Subcutaneous abdominal adipose tissue (tissue), 5 donors: ENCODE measurements at regions not wholly inside any gene's neighbourhood (a gene's known extent, or its start where the extent isn't known, plus 50 kb on each side); places are given as distances from the start of the nearest gene placed in this dataset.

Source experiments
- H3K27ac ChIP-seq: one replicate; pipeline ENCODE4 v1.7.0; 2013; ENCODE audit warnings: low read depth, mild to moderate bottlenecking, inconsistent platforms, low read length, moderate library complexity
- H3K27me3 ChIP-seq, 5 donors: one replicate each; pipeline ENCODE4 v1.7.0; 2013; ENCODE audit warnings: low read length in 5 of 5, inconsistent platforms in 1 of 5; ENCODE audit not compliant: control insufficient read depth in 5 of 5, insufficient read depth in 4 of 5
- H3K36me3 ChIP-seq, 5 donors: one replicate each; pipeline ENCODE4 v1.7.0; 2013; ENCODE audit warnings: low read length in 5 of 5; ENCODE audit not compliant: control insufficient read depth in 5 of 5, insufficient read depth in 5 of 5
- H3K4me1 ChIP-seq, 5 donors: one replicate each; pipeline ENCODE4 v1.7.0; 2013; ENCODE audit warnings: low read length in 5 of 5, mild to moderate bottlenecking in 3 of 5, moderate library complexity in 1 of 5; ENCODE audit not compliant: control insufficient read depth in 5 of 5, insufficient read depth in 5 of 5
- H3K4me3 ChIP-seq, 5 donors: one replicate each; pipeline ENCODE4 v1.7.0; 2013; ENCODE audit warnings: low read length in 5 of 5, low read depth in 1 of 5
- H3K9ac ChIP-seq, 5 donors: one replicate each; pipeline ENCODE4 v1.7.0; 2013; ENCODE audit warnings: low read length in 5 of 5, mild to moderate bottlenecking in 4 of 5, moderate library complexity in 3 of 5
- H3K9me3 ChIP-seq, 5 donors: one replicate each; pipeline ENCODE4 v1.7.0; 2013; ENCODE audit warnings: low read length in 5 of 5; ENCODE audit not compliant: control insufficient read depth in 5 of 5
- donor health status: healthy.
- donor health status: healthy.
- donor health status: healthy.
- donor health status: healthy.
- donor health status: healthy.

GRCh38 chr17:63354256-63354655 is 91.8 kb downstream of the CYB561 start:
- Histone ChIP-seq H3K9ac (peak overlapping the region in 1 of 5 donors; percentile 20), H3K27ac (no peak overlapping the region), H3K27me3 (no peaks in the 10 kb centered on the region), H3K36me3 (peaks cover 0 to 6% (median 0%) of the 10 kb centered on the region in 5 donors), H3K4me3 (no peak overlapping the region), H3K9me3 (no peaks in the 10 kb centered on the region), H3K4me1 (no peaks in the 10 kb centered on the region)

GRCh38 chr17:63356337-63356757 is 89.8 kb downstream of the CYB561 start:
- Histone ChIP-seq H3K36me3 (peaks cover 0 to 6% (median 0%) of the 10 kb centered on the region in 5 donors), H3K4me1 (peaks cover 0 to 7% (median 5%) of the 10 kb centered on the region in 5 donors), H3K9me3 (no peaks in the 10 kb centered on the region), H3K4me3 (no peak overlapping the region), H3K9ac (no peak overlapping the region), H3K27me3 (no peaks in the 10 kb centered on the region), H3K27ac (no peak overlapping the region)

GRCh38 chr17:63358111-63358839 is 87.8 kb downstream of the CYB561 start:
- H3K27ac ChIP-seq: no peak overlapping the region

GRCh38 chr17:63358956-63359355 is 87.2 kb downstream of the CYB561 start:
- Histone ChIP-seq H3K36me3 (peaks cover 0 to 9% (median 2%) of the 10 kb centered on the region in 5 donors), H3K9me3 (no peaks in the 10 kb centered on the region), H3K27ac (no peak overlapping the region), H3K9ac (no peak overlapping the region), H3K4me3 (no peak overlapping the region), H3K27me3 (no peaks in the 10 kb centered on the region), H3K4me1 (peaks cover 0 to 8% (median 5%) of the 10 kb centered on the region in 5 donors)

More at GRCh38 chr17:63358111-63358839, 87.8 kb downstream of the CYB561 start:
- H3K4me3 ChIP-seq: no peak overlapping the region
- no peaks in the 10 kb centered on the region for H3K9me3 ChIP-seq
- no peaks in the 10 kb centered on the region for H3K27me3 ChIP-seq
- H3K36me3 ChIP-seq: peaks cover 0 to 9% (median 2%) of the 10 kb centered on the region in 5 donors
- H3K9ac ChIP-seq: no peak overlapping the region
- H3K4me1 ChIP-seq: peaks cover 0 to 8% (median 5%) of the 10 kb centered on the region in 5 donors

GRCh38 chr17:63361182-63361581 is 84.9 kb downstream of the CYB561 start:
- Histone ChIP-seq H3K27ac (no peak overlapping the region), H3K4me3 (no peak overlapping the region), H3K9ac (no peak overlapping the region), H3K9me3 (no peaks in the 10 kb centered on the region), H3K27me3 (no peaks in the 10 kb centered on the region), H3K4me1 (peaks cover 0 to 12% (median 5%) of the 10 kb centered on the region in 5 donors), H3K36me3 (peaks cover 0 to 9% (median 2%) of the 10 kb centered on the region in 5 donors)

- Histone ChIP-seq H3K9ac (no peak overlapping the region), H3K27me3 (no peaks in the 10 kb centered on the region), H3K4me1 (peaks cover 0 to 12% (median 5%) of the 10 kb centered on the region in 5 donors), H3K27ac (no peak overlapping the region), H3K9me3 (no peaks in the 10 kb centered on the region), H3K36me3 (peaks cover 0 to 9% (median 2%) of the 10 kb centered on the region in 5 donors), H3K4me3 (no peak overlapping the region)
These were observed 84.0 kb downstream of the CYB561 start for GRCh38 chr17:63362115-63362514.

GRCh38 chr17:63364387-63364786 is 81.7 kb downstream of the CYB561 start:
- Histone ChIP-seq H3K9ac (no peak overlapping the region), H3K27me3 (no peaks in the 10 kb centered on the region), H3K9me3 (no peaks in the 10 kb centered on the region), H3K27ac (no peak overlapping the region), H3K4me1 (peaks cover 0 to 12% (median 5%) of the 10 kb centered on the region in 5 donors), H3K36me3 (peaks cover 0 to 9% (median 2%) of the 10 kb centered on the region in 5 donors), H3K4me3 (no peak overlapping the region)

GRCh38 chr17:63364944-63365343 is 81.2 kb downstream of the CYB561 start:
- Histone ChIP-seq H3K9ac (no peak overlapping the region), H3K4me1 (peaks cover 0 to 12% (median 5%) of the 10 kb centered on the region in 5 donors), H3K36me3 (peaks cover 0 to 9% (median 2%) of the 10 kb centered on the region in 5 donors), H3K9me3 (no peaks in the 10 kb centered on the region), H3K4me3 (no peak overlapping the region), H3K27ac (no peak overlapping the region), H3K27me3 (no peaks in the 10 kb centered on the region)

GRCh38 chr17:63365366-63366240 is 80.5 kb downstream of the CYB561 start:
- H3K4me3 ChIP-seq: no peak overlapping the region
- no peak overlapping the region for H3K27ac ChIP-seq
- no peaks in the 10 kb centered on the region for H3K27me3 ChIP-seq
- peaks cover 0 to 12% (median 5%) of the 10 kb centered on the region in 5 donors for H3K4me1 ChIP-seq
- peaks cover 0 to 9% (median 2%) of the 10 kb centered on the region in 5 donors for H3K36me3 ChIP-seq
- H3K9ac ChIP-seq: no peak overlapping the region
- H3K9me3 ChIP-seq: no peaks in the 10 kb centered on the region

- Histone ChIP-seq H3K4me3 (no peak overlapping the region), H3K9ac (no peak overlapping the region), H3K4me1 (peaks cover 0 to 7% (median 2%) of the 10 kb centered on the region in 5 donors), H3K27ac (no peak overlapping the region), H3K36me3 (peaks cover 0 to 7% (median 2%) of the 10 kb centered on the region in 5 donors), H3K9me3 (no peaks in the 10 kb centered on the region), H3K27me3 (no peaks in the 10 kb centered on the region)
These were observed 79.9 kb downstream of the CYB561 start for GRCh38 chr17:63366241-63366566.
